ENCODE measurements at regions not wholly inside any gene's neighbourhood (a gene's known extent, or its start where the extent isn't known, plus 50 kb on each side); places are given as distances from the start of the nearest gene placed in this dataset.

GRCh38 chr19:13640611-13641010 lies 123.7 kb upstream of the MRI1 start:
- TF ChIP-seq CTCF (IDR thresholded peaks at IDR 0.05) (no peak), ATF3 (CRISPR knock-in tag; conservative IDR thresholded peaks at IDR 0.05) (no peak), ESRRA (CRISPR knock-in tag; IDR thresholded peaks at IDR 0.05; ENCODE audit: borderline replicate concordance) (no peak), MYBL2 (CRISPR knock-in tag; IDR thresholded peaks at IDR 0.05) (no peak), MAX (CRISPR knock-in tag; IDR thresholded peaks at IDR 0.05) (no peak), RELA (CRISPR knock-in tag; IDR thresholded peaks at IDR 0.05; ENCODE audit: borderline replicate concordance) (no peak), ZNF281 (CRISPR knock-in tag; IDR thresholded peaks at IDR 0.05) (no peak), SP1 (CRISPR knock-in tag; conservative IDR thresholded peaks at IDR 0.05) (no peak), FOXP4 (CRISPR knock-in tag; IDR thresholded peaks at IDR 0.05) (no peak), CREB1 (CRISPR knock-in tag; IDR thresholded peaks at IDR 0.05) (no peak), HMGXB4 (CRISPR knock-in tag; IDR thresholded peaks at IDR 0.05) (no peak)

Data from WTC11 (cell line).